BJ (cell line): ENCODE measurements at regions not wholly inside any gene's neighbourhood (a gene's known extent, or its start where the extent isn't known, plus 50 kb on each side); places are given as distances from the start of the nearest gene placed in this dataset.

ENCODE experiments used
- CTCF ChIA-PET: fragments of 350-600 bp; formaldehyde crosslinking; extraction: SDS; loops from one replicate; lab custom pipeline; 2021; ENCODE audit warnings: antibody characterized with exemption, inconsistent platforms; lab: Yijun Ruan, JAX
- POLR2A ChIA-PET: fragments of 300-600 bp; sonication (Branson Sonifier 250); formaldehyde crosslinking; extraction: SDS; loops from one replicate; lab custom pipeline; 2021; ENCODE audit warnings: antibody characterized with exemption; lab: Charles Lee
- DNase-seq: peaks from one replicate; pipeline ENCODE4 v3.0.0-alpha.2; 2011; ENCODE audit warnings: low read depth
- H3K27me3 ChIP-seq: 2 replicates; pipeline ENCODE4 v1.6.0; 2011; ENCODE audit warnings: low read length; ENCODE audit not compliant: control insufficient read depth, insufficient read depth
- H3K36me3 ChIP-seq: 2 replicates; pipeline ENCODE4 v1.5.1; 2011; ENCODE audit warnings: low read length; ENCODE audit not compliant: control insufficient read depth, insufficient read depth
- H3K4me3 ChIP-seq: 2 replicates; pipeline ENCODE4 v1.5.1; 2011; ENCODE audit warnings: low read depth, mild to moderate bottlenecking, control low read depth, low read length
- CTCF ChIP-seq: IDR thresholded peaks from 2 replicates; pipeline ENCODE4 v1.5.1; 2011; ENCODE audit warnings: low read depth, mild to moderate bottlenecking, control low read depth, inconsistent platforms, low read length, moderate library complexity; ENCODE audit not compliant: insufficient read depth

DNA sequence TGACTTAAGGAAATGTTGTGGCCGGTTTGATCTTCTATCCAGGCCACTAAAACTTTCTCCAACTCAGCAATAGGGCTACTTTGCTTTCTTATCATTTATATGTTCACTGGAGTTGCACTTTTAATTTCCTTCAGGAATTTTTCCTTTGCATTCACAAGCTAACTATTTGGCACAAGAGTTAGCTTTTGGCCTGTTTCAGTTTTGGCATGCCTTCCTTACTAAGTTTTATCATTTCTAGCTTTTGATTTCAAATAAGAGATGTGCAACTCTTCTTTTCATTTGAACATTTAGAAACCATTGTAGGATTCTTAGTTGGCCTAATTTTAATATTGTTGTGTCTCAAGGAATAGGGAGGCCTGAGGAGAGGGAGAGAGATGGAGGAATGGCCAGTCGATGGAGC is 79.8 kb upstream of the TLL1 start:
- H3K27me3 ChIP-seq = no peaks in the 10 kb centered on the region
- no peaks in the 10 kb centered on the region for H3K36me3 ChIP-seq
- POLR2A ChIA-PET = no interaction called here
- CTCF ChIA-PET = interaction anchor here (0.8 to 1.0 kb wide), 2 partner anchors 9 to 10 kb away, joined by 3 read pairs; no protein-coding TSS in a partner anchor
- no peak for DNase-seq
- no peak overlapping the region for H3K4me3 ChIP-seq
- no peak for TF ChIP-seq CTCF

GRCh38 chr4:165794834-165795233 is 78.2 kb upstream of the TLL1 start:
- Histone ChIP-seq H3K27me3 (no peaks in the 10 kb centered on the region), H3K4me3 (no peak overlapping the region), H3K36me3 (no peaks in the 10 kb centered on the region)
- ChIA-PET POLR2A (no interaction called here), CTCF (no interaction called here)
- no peak for TF ChIP-seq CTCF
- DNase-seq = no peak

- no peak for DNase-seq
- no peaks in the 10 kb centered on the region for H3K27me3 ChIP-seq
- ChIA-PET CTCF (no interaction called here), POLR2A (no interaction called here)
- H3K36me3 ChIP-seq = no peaks in the 10 kb centered on the region
- H3K4me3 ChIP-seq = no peak overlapping the region
- no peak for TF ChIP-seq CTCF
Observed at GRCh38 chr4:165799384-165799815, 73.6 kb upstream of the TLL1 start.

DNA sequence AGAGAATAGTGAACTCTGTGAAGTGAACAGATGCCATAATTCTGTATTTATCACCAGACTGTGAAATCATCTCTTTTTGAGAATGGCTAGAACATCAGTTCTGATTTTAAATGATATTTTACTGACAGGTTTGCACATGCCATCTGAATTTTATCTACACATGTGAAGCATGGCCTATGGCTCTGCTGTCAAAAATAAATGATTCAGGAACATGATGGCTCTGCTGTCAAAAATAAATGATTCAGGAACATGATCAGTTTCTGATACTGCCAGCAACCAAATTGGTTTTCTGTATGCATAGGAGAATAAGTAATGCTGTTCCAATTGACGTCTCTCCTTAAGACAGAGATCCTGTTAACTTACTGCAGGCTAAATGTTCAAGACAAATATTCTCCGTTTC is 70.6 kb upstream of the TLL1 start:
- H3K36me3 ChIP-seq = no peaks in the 10 kb centered on the region
- H3K27me3 ChIP-seq = no peaks in the 10 kb centered on the region
- no peak overlapping the region for H3K4me3 ChIP-seq
- ChIA-PET CTCF (no interaction called here), POLR2A (no interaction called here)
- DNase-seq = no peak
- TF ChIP-seq CTCF = no peak

- no peak overlapping the region for H3K4me3 ChIP-seq
- H3K36me3 ChIP-seq = no peaks in the 10 kb centered on the region
- TF ChIP-seq CTCF = no peak
- H3K27me3 ChIP-seq = no peaks in the 10 kb centered on the region
- POLR2A ChIA-PET = no interaction called here
- DNase-seq = no peak
- CTCF ChIA-PET = no interaction called here
Observed at GRCh38 chr4:165803005-165803404, 70.0 kb upstream of the TLL1 start.
